ENCODE measurements at regions not wholly inside any gene's neighbourhood (a gene's known extent, or its start where the extent isn't known, plus 50 kb on each side); places are given as distances from the start of the nearest gene placed in this dataset.

DNA sequence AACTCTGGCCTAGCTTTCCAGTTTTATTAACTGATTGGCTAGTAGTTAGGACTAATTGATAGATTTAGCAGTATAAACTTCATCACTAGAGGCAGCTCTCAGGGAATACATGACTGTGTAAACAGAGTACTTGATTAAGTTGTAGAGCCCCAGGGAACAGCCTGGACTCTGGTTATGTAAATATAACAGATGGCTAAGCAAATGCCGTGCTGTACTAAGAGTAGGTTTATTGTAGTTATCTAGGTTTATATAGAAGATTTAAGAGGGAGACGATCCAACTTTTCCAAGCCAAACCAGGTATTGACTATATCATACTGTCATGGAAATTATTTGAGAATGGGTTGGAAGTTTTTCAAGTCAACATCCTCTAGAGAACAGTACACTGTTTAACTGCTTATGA lies 463.4 kb upstream of the GRID2 start:
- DNase-seq = peak; percentile 75

DNA sequence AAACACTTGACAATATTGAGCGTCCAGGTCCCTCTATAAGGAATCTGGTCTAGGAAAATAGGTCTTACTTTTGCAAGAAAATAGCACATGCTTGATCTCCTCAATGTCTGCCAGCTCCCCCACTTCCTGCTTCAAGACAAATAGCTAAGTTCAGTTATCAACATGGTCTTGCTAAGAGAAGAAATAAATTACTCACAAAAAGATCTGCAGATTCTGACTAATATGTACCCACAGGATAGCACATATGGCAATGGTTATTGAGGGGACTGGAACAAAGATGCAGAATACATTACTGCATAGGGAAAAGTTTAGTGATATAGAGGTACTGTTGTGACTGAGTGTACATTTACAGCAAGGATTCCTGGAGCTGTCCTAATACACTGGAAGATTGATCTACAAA lies 457.5 kb upstream of the GRID2 start:
- DNase-seq = no peak

GRCh38 chr4:91851456-91851855 lies 452.3 kb upstream of the GRID2 start:
- DNase-seq = no peak

- no peak for DNase-seq
These were observed 415.8 kb upstream of the GRID2 start for GRCh38 chr4:91887926-91888325.

GRCh38 chr4:91891217-91891616 lies 412.5 kb upstream of the GRID2 start:
- peak; percentile 17 for DNase-seq

GRCh38 chr4:91894006-91894405 lies 409.8 kb upstream of the GRID2 start:
- no peak for DNase-seq

- DNase-seq = no peak
These were observed 399.2 kb upstream of the GRID2 start for GRCh38 chr4:91904556-91904955.

DNA sequence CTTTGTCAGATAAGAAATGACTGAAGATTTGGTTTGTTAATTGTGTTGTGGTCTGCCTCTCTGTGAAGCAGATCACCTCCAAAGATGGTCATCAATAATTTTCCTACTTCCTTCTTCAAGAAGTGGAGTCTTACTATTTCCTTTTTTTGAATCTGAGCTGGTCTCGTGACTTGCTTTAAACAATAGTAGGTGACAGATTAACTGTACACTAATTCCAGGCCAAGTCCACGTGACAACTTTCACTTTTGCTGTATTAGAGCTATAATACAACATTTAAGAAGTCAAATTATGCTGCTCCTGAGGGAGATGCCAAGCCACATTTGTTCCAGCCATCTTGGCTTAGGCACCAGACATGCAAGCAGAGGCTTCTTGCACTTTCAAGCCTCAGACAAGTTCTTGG lies 393.8 kb upstream of the GRID2 start:
- no peak for DNase-seq

DNA sequence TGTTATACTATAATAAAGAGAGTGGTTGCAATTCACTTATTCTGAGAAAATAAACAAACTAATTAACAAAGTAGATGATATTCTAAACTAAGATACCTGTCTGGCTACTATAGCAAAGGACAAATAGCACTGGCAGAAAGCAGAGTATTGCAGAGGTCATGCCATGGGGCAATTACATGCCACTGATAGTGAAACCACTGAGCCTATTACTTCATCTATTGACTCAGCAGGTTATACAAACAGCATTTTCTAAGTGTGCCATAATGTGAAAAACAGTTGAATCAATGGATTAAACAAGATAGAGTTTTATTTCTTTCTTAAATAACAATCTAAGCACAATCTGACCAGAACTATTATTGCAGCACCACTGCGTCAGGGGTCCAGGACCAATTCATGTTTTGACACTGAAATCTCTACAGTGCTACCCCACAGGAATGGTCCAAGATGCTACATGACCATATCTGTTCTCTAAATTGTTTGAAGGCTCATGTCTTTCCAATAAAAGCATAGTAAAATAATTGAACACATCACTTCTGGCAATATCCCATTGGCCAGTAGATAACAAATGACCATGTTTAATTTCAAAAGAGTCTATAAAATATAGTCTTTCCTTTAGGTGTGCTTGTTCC lies 389.5 kb upstream of the GRID2 start:
- peak; percentile 79 for DNase-seq

- DNase-seq = no peak
These were observed 387.5 kb upstream of the GRID2 start for GRCh38 chr4:91916219-91916618.

DNA sequence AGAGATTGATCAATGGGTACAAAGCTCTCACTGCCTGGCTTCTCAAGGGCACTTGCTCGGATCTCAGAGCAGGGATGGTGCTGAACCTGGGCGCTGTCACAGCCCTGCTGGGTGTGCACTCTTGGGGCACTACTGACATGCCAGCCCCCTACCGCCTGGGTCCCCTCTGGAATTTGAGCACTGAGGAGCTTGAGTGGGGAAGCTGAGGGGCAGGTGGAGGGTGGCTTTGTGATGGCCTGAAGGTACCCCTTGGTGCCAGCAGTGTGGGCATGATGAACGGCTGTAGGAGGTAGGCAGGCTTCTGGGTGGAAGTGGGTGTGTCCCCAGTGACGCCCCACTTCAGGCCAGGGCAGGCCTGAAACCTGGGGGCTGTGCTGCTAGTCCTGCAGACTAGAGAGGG lies 379.1 kb upstream of the GRID2 start:
- no peak for DNase-seq

DNA sequence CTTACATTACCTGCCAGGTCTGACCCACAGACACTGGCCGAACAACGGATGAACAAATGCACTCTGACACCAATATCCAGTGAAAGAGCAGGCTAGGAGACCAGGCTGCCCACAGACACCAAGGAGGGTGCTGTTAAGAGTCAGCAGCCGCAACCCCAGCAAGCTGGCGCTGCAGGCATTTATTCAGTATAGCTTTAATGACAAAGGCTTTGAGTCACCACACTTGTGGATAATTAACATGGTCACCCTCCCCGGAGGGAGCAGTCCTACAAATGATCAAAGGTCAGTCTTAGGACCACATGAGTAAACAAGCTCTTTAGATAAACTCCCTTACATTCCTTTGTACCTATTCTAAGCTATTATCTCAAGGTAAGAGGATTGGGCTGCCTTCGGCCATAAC lies 368.5 kb upstream of the GRID2 start:
- DNase-seq = peak; percentile 35

- peak; percentile 9 for DNase-seq
These were observed 367.5 kb upstream of the GRID2 start for GRCh38 chr4:91936311-91936710.

DNA sequence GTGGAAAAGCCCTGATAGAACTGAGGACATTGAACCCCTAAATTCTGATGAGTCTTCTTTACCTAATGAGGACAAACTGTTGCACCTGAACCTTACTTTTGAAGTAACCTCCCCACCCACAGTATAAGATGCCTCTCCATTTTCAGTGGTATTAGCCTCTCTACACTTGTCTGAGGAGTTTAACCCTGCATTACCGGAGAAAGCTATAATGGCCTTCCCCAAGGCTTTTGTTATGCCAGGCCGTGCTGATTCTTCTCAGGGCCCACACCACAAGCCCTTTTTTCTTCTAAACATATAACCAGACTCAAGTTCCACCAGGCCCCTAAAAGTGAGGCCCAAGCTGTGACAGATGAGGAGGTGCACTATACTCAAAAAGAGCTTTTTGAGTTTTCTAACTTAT lies 345.8 kb upstream of the GRID2 start:
- DNase-seq = no peak

GRCh38 chr4:91958596-91958995 lies 345.2 kb upstream of the GRID2 start:
- no peak for DNase-seq

GRCh38 chr4:91961504-91961903 lies 342.3 kb upstream of the GRID2 start:
- DNase-seq = peak; percentile 6

- no peak for DNase-seq
These were observed 340.3 kb upstream of the GRID2 start for GRCh38 chr4:91963486-91963885.

GRCh38 chr4:91965166-91965565 lies 338.6 kb upstream of the GRID2 start:
- no peak for DNase-seq

DNA sequence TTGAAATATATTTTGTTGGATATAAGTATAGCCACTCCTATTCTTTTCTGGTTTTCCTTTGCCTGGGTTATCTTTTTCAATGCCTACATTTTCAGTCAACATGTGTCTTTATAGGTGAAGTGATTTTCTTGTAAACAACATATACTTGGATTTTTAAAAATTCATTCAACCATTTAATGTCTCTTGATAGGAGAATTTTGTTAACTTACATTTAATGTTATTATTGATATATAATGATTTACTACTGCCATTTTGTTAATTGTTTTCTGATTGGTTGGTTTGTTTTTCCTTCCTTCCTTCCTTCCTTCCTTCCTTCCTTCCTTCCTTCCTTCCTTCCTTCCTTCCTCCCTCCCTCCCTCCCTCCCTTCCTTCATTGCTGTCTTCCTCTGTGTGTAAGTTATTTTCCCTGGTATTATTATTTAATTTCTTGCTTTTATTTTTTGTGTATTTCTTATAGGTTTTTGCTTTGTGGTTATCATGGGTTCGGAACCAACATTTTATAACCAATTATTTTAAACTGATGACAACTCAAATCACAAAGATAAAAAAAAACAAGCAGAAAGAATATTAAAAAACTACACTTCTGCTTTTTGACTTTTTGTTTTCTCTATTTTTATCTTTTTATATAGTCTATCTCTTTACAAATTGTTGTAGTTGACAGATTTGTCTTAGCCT lies 330.1 kb upstream of the GRID2 start:
- DNase-seq = no peak

GRCh38 chr4:91984466-91984865 lies 319.3 kb upstream of the GRID2 start:
- no peak for DNase-seq

- peak; percentile 27 for DNase-seq
These were observed 313.9 kb upstream of the GRID2 start for GRCh38 chr4:91989914-91990313.

DNA sequence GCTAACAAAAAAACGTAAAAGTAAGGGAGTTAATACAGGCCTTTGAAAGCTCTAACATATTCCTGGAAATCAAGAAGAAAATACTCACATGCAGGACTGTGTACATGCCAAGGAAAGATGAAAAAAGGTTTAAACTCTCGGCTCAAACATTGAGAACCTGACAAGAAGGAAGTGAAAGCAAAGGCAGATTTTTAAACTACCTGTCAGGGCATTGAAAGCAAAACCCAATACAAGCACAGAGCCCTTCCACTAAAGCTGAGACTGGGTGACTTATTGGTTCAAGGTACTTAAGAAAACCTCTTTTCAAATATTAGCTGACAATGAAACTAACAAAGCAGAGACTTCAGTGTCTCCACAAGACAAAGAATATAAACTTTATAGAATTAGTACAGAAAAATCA lies 313.0 kb upstream of the GRID2 start:
- no peak for DNase-seq

GRCh38 chr4:91997045-91997444 lies 306.7 kb upstream of the GRID2 start:
- DNase-seq = no peak

- DNase-seq = no peak
These were observed 290.6 kb upstream of the GRID2 start for GRCh38 chr4:92012899-92013867.

Data from DMS53 (cell line).